Keratinocyte (primary cell): ENCODE measurements at regions not wholly inside any gene's neighbourhood (a gene's known extent, or its start where the extent isn't known, plus 50 kb on each side); places are given as distances from the start of the nearest gene placed in this dataset.

ENCODE experiments used
- DNase-seq: peaks from one replicate; pipeline ENCODE4 v3.0.0-alpha.2; 2011; ENCODE audit warnings: low read depth, missing footprints, low spot score
- FAIRE-seq: peaks from 2 replicates; lab custom pipeline; 2011; peaks lifted over from hg19 to GRCh38; lab: Jason Lieb, UNC
- H2AFZ ChIP-seq: 2 replicates; pipeline ENCODE4 v1.6.0; 2012; ENCODE audit warnings: low read length, control low read depth, inconsistent platforms; ENCODE audit not compliant: control insufficient read depth
- H3K27ac ChIP-seq: 2 replicates; pipeline ENCODE4 v1.5.1; 2011; ENCODE audit warnings: low read length; ENCODE audit not compliant: control insufficient read depth, insufficient read depth
- H3K27me3 ChIP-seq: 3 replicates; pipeline ENCODE4 v1.6.0; 2011; ENCODE audit warnings: low read length; ENCODE audit not compliant: control insufficient read depth, insufficient read depth; ENCODE audit errors: extremely low read depth
- H3K36me3 ChIP-seq, 2 experiments: 2 replicates in 1 of 2; 3 replicates in 1 of 2; pipeline ENCODE4 v1.5.1; 2011; ENCODE audit warnings: low read length in 2 of 2, mild to moderate bottlenecking in 1 of 2; ENCODE audit not compliant: control insufficient read depth in 2 of 2, insufficient read depth in 2 of 2; ENCODE audit errors: extremely low read depth in 1 of 2
- H3K4me1 ChIP-seq: 3 replicates; pipeline ENCODE4 v1.5.1; 2011; ENCODE audit warnings: low read length; ENCODE audit not compliant: control insufficient read depth, insufficient read depth; ENCODE audit errors: extremely low read depth
- H3K4me2 ChIP-seq: 3 replicates; pipeline ENCODE4 v1.6.0; 2011; ENCODE audit warnings: low read depth, low read length; ENCODE audit not compliant: control insufficient read depth, insufficient read depth; ENCODE audit errors: extremely low read depth
- H3K4me3 ChIP-seq, 3 experiments: fragments of 200-600 bp in 1 of 3; sonication (generic) in 1 of 3; 2 replicates in 2 of 3; 3 replicates in 1 of 3; pipeline ENCODE4 v1.5.1; 2011 to 2016; ENCODE audit warnings: low read length in 3 of 3, mild to moderate bottlenecking in 3 of 3, control low read depth in 2 of 3, inconsistent platforms in 1 of 3, low read depth in 1 of 3, mixed read lengths in 1 of 3, mixed run types in 1 of 3, moderate library complexity in 1 of 3; ENCODE audit not compliant: control insufficient read depth in 2 of 3, insufficient read depth in 2 of 3; ENCODE audit errors: extremely low read depth in 1 of 3
- H3K79me2 ChIP-seq: 2 replicates; pipeline ENCODE4 v1.6.0; 2012; ENCODE audit warnings: low read length; ENCODE audit not compliant: control insufficient read depth, insufficient read depth
- H3K9ac ChIP-seq: 3 replicates; pipeline ENCODE4 v1.6.0; 2011; ENCODE audit warnings: low read length; ENCODE audit not compliant: control insufficient read depth, insufficient read depth; ENCODE audit errors: extremely low read depth
- H3K9me1 ChIP-seq: 3 replicates; pipeline ENCODE4 v1.6.0; 2011; ENCODE audit warnings: low read length; ENCODE audit not compliant: control insufficient read depth, insufficient read depth; ENCODE audit errors: extremely low read depth
- H3K9me3 ChIP-seq: 2 replicates; pipeline ENCODE4 v1.5.1; 2012; ENCODE audit warnings: low read depth, low read length; ENCODE audit not compliant: control insufficient read depth
- H4K20me1 ChIP-seq: 3 replicates; pipeline ENCODE4 v1.6.0; 2011; ENCODE audit warnings: low read length; ENCODE audit not compliant: control insufficient read depth, insufficient read depth; ENCODE audit errors: extremely low read depth
- CTCF ChIP-seq, 3 experiments: IDR thresholded peaks in 1 of 3; conservative IDR thresholded peaks in 1 of 3; optimal IDR thresholded peaks in 1 of 3; 2 replicates in 2 of 3; 3 replicates in 1 of 3; pipeline versions ENCODE3 to v1.5.1; 2011; ENCODE audit warnings: low read length in 3 of 3, mild to moderate bottlenecking in 3 of 3, moderate library complexity in 2 of 3, control low read depth in 1 of 3, inconsistent platforms in 1 of 3; ENCODE audit not compliant: insufficient read depth in 2 of 3; ENCODE audit errors: extremely low read depth in 1 of 3
- EZH2 ChIP-seq: IDR thresholded peaks from one replicate; pipeline ENCODE4 v1.6.1; 2012; ENCODE audit warnings: inconsistent platforms, mild to moderate bottlenecking, low read length, moderate library complexity
- dilution Hi-C: fragments of 300-500 bp; cut with MboI; formaldehyde crosslinking; loops from one replicate; pipeline ENCODE4 v1.7.0; 2020; ENCODE audit warnings: low sequenced_read_pairs; ENCODE audit not compliant: extremely low pct_ligation_motif_present

- FAIRE-seq (no peak), DNase-seq (no peak)
- Histone ChIP-seq H3K9ac (no peak overlapping the region), H2AFZ (no peak overlapping the region), H3K27ac (no peak overlapping the region), H4K20me1 (no peaks in the 10 kb centered on the region), H3K4me3 (no peak overlapping the region), H3K79me2 (no peaks in the 10 kb centered on the region), H3K9me1 (no peaks in the 10 kb centered on the region), H3K4me1 (no peaks in the 10 kb centered on the region), H3K4me2 (no peak overlapping the region), H3K9me3 (no peaks in the 10 kb centered on the region), H3K27me3 (no peaks in the 10 kb centered on the region), H3K36me3 (no peaks in the 10 kb centered on the region)
- dilution Hi-C loops: no loop called here
- TF ChIP-seq CTCF (optimal IDR thresholded peaks at IDR 0.05 in 1 of 3, IDR thresholded peaks at IDR 0.05 in 1 of 3, conservative IDR thresholded peaks at IDR 0.05 in 1 of 3; ENCODE audit: extremely low read depth in 1 of 3, insufficient read depth in 2 of 3, low read length in 3 of 3): no peak
- no peak for TF ChIP-seq EZH2
Observed at GRCh38 chr6:80991316-80991715, 761.2 kb downstream of the TENT5A start.

DNA sequence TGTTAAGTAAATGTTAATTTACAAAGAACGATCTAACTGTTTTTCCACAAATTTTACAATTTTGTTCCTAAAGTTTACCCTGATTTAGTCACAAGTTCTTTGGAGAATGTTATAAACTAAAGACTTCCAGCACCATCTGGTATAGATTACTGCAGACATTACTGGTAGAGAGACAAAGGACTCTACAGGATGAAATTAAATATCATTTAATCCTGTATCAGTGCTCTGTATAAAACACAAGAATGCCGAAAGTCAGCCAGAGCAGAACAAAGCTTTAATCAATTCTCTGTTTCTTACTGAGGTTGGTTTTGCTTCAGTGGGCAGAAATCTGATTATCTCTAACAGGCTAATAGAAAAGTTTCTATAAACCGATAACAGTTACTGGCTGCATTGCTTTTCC, 763.6 kb downstream of the TENT5A start:
- Histone ChIP-seq H3K79me2 (no peaks in the 10 kb centered on the region), H2AFZ (no peak overlapping the region), H3K9me1 (no peaks in the 10 kb centered on the region), H3K4me1 (no peaks in the 10 kb centered on the region), H3K4me2 (no peak overlapping the region), H4K20me1 (no peaks in the 10 kb centered on the region), H3K27me3 (no peaks in the 10 kb centered on the region), H3K4me3 (no peak overlapping the region), H3K9me3 (no peaks in the 10 kb centered on the region), H3K27ac (no peak overlapping the region), H3K36me3 (no peaks in the 10 kb centered on the region), H3K9ac (no peak overlapping the region)
- no peak for FAIRE-seq
- no peak for TF ChIP-seq EZH2
- no peak for TF ChIP-seq CTCF (optimal IDR thresholded peaks at IDR 0.05 in 1 of 3, IDR thresholded peaks at IDR 0.05 in 1 of 3, conservative IDR thresholded peaks at IDR 0.05 in 1 of 3; ENCODE audit: extremely low read depth in 1 of 3, insufficient read depth in 2 of 3, low read length in 3 of 3)
- dilution Hi-C loops: no loop called here
- no peak for DNase-seq
